SU-DHL-6 (cell line): ENCODE measurements at regions not wholly inside any gene's neighbourhood (a gene's known extent, or its start where the extent isn't known, plus 50 kb on each side); places are given as distances from the start of the nearest gene placed in this dataset.

Experiments used
- H2AFZ ChIP-seq: fragments of 200-600 bp; sonication (generic); 2 replicates; pipeline ENCODE4 v1.6.1; 2014; ENCODE audit warnings: low read depth, mild to moderate bottlenecking, moderate library complexity, mixed read lengths, antibody characterized with exemption, low read length; ENCODE audit not compliant: severe bottlenecking
- H3F3A ChIP-seq: fragments of 200-600 bp; shearing (Covaris generic); 2 replicates; pipeline ENCODE4 v1.6.0; 2016; ENCODE audit warnings: antibody characterized with exemption, mild to moderate bottlenecking; ENCODE audit not compliant: insufficient read depth
- H3K27ac ChIP-seq: fragments of 200-600 bp; sonication (generic); 2 replicates; pipeline ENCODE4 v1.5.1; 2016; ENCODE audit warnings: low read depth, mild to moderate bottlenecking, low read length, moderate library complexity, mixed read lengths
- H3K27me3 ChIP-seq: fragments of 200-600 bp; sonication (generic), shearing (Covaris generic); 2 replicates; pipeline ENCODE4 v1.6.0; 2014; ENCODE audit warnings: mild to moderate bottlenecking, low read length
- H3K36me3 ChIP-seq: fragments of 200-600 bp; sonication (generic); 2 replicates; pipeline ENCODE4 v1.6.1; 2014; ENCODE audit warnings: mild to moderate bottlenecking, low read length, mixed read lengths
- H3K4me2 ChIP-seq: fragments of 300-600, 200-600 bp; shearing (Covaris generic), sonication (generic); 2 replicates; pipeline ENCODE4 v1.6.0; 2014; ENCODE audit warnings: low read length, low read depth, mild to moderate bottlenecking; ENCODE audit not compliant: poor library complexity, severe bottlenecking
- H3K4me3 ChIP-seq: fragments of 200-600 bp; sonication (generic); 2 replicates; pipeline ENCODE4 v1.5.1; 2014; ENCODE audit warnings: antibody characterized with exemption, low read length, mild to moderate bottlenecking, mixed read lengths; ENCODE audit not compliant: insufficient read depth, poor library complexity, severe bottlenecking
- H3K79me2 ChIP-seq: fragments of 200-600 bp; sonication (generic); 2 replicates; pipeline ENCODE4 v1.6.1; 2014; ENCODE audit warnings: mild to moderate bottlenecking, low read length, moderate library complexity; ENCODE audit not compliant: insufficient read depth
- H3K9ac ChIP-seq: fragments of 200-600 bp; sonication (generic); 2 replicates; pipeline ENCODE4 v1.7.0; 2014; ENCODE audit warnings: mild to moderate bottlenecking, low read length
- H3K9me2 ChIP-seq: fragments of 200-600 bp; sonication (generic); replicated peaks from 2 replicates; pipeline ENCODE4 v1.6.1; 2014; ENCODE audit warnings: low read length; ENCODE audit not compliant: insufficient read depth
- H3K9me3 ChIP-seq: fragments of 200-600 bp; sonication (generic); 2 replicates; pipeline ENCODE4 v1.6.1; 2014; ENCODE audit warnings: low read length, mixed read lengths; ENCODE audit not compliant: insufficient read depth
- H4K20me1 ChIP-seq: fragments of 200-600 bp; sonication (generic); 2 replicates; pipeline ENCODE4 v1.6.1; 2014; ENCODE audit warnings: low read depth, mild to moderate bottlenecking, antibody characterized with exemption, low read length, moderate library complexity, mixed read lengths
- CTCF ChIP-seq: fragments of 200-600 bp; sonication (generic); IDR thresholded peaks from one replicate; pipeline ENCODE4 v1.5.1; 2017; ENCODE audit warnings: antibody characterized with exemption, mild to moderate bottlenecking, low read length, moderate library complexity; ENCODE audit not compliant: insufficient read depth, poor library complexity, severe bottlenecking
- EZH2phosphoT487 ChIP-seq: fragments of 200-600 bp; sonication (generic), shearing (Covaris generic); conservative IDR thresholded peaks from 2 replicates; pipeline ENCODE4 v1.6.1; 2018; ENCODE audit warnings: mild to moderate bottlenecking, antibody characterized with exemption, low read length, moderate library complexity, mixed read lengths

- TF ChIP-seq CTCF = no peak
- TF ChIP-seq EZH2phosphoT487 = no peak
- Histone ChIP-seq H3K27ac (no peak overlapping the region), H3K36me3 (no peaks in the 10 kb centered on the region), H3K9me2 (no peaks in the 10 kb centered on the region), H2AFZ (no peak overlapping the region), H3K4me3 (no peak overlapping the region), H3K27me3 (no peaks in the 10 kb centered on the region), H3F3A (no peaks in the 10 kb centered on the region), H4K20me1 (no peaks in the 10 kb centered on the region), H3K4me2 (no peak overlapping the region), H3K79me2 (no peaks in the 10 kb centered on the region), H3K9ac (no peak overlapping the region), H3K9me3 (no peaks in the 10 kb centered on the region)
Measured at GRCh38 chr2:9681427-9681817, 50.6 kb upstream of the YWHAQ start.

- H3K27me3 ChIP-seq = no peaks in the 10 kb centered on the region
- H3K9ac ChIP-seq = no peak overlapping the region
- no peaks in the 10 kb centered on the region for H3K79me2 ChIP-seq
- H4K20me1 ChIP-seq = no peaks in the 10 kb centered on the region
- TF ChIP-seq EZH2phosphoT487 = no peak
- no peak for TF ChIP-seq CTCF
- H3K4me3 ChIP-seq = no peak overlapping the region
- H3F3A ChIP-seq = no peaks in the 10 kb centered on the region
- H2AFZ ChIP-seq = no peak overlapping the region
- H3K27ac ChIP-seq = no peak overlapping the region
- H3K36me3 ChIP-seq = no peaks in the 10 kb centered on the region
- no peaks in the 10 kb centered on the region for H3K9me2 ChIP-seq
- no peaks in the 10 kb centered on the region for H3K9me3 ChIP-seq
- H3K4me2 ChIP-seq = no peak overlapping the region
Measured at GRCh38 chr2:9685637-9686036, 54.8 kb upstream of the YWHAQ start.

GRCh38 chr2:9686061-9686460 is 55.3 kb upstream of the YWHAQ start:
- Histone ChIP-seq H2AFZ (no peak overlapping the region), H3K4me3 (no peak overlapping the region), H3K9ac (no peak overlapping the region), H3K9me2 (no peaks in the 10 kb centered on the region), H3K27ac (no peak overlapping the region), H4K20me1 (no peaks in the 10 kb centered on the region), H3K79me2 (no peaks in the 10 kb centered on the region), H3K27me3 (no peaks in the 10 kb centered on the region), H3K9me3 (no peaks in the 10 kb centered on the region), H3K4me2 (no peak overlapping the region), H3K36me3 (no peaks in the 10 kb centered on the region), H3F3A (no peaks in the 10 kb centered on the region)
- TF ChIP-seq CTCF (no peak), EZH2phosphoT487 (no peak)

GRCh38 chr2:9690252-9690651 is 59.5 kb upstream of the YWHAQ start:
- Histone ChIP-seq H2AFZ (no peak overlapping the region), H3K27ac (no peak overlapping the region), H3K79me2 (no peaks in the 10 kb centered on the region), H3K4me3 (no peak overlapping the region), H3K9me2 (no peaks in the 10 kb centered on the region), H3K36me3 (no peaks in the 10 kb centered on the region), H4K20me1 (no peaks in the 10 kb centered on the region), H3K27me3 (no peaks in the 10 kb centered on the region), H3K4me2 (no peak overlapping the region), H3F3A (no peaks in the 10 kb centered on the region), H3K9me3 (no peaks in the 10 kb centered on the region), H3K9ac (no peak overlapping the region)
- no peak for TF ChIP-seq EZH2phosphoT487
- TF ChIP-seq CTCF = no peak
